Ectodermal cell (in vitro differentiated cells): ENCODE measurements at regions not wholly inside any gene's neighbourhood (a gene's known extent, or its start where the extent isn't known, plus 50 kb on each side); places are given as distances from the start of the nearest gene placed in this dataset.

ENCODE experiments used
- H3K27ac ChIP-seq: 2 replicates; pipeline ENCODE4 v1.7.0; 2013; ENCODE audit warnings: mild to moderate bottlenecking, low read depth, low read length; ENCODE audit not compliant: insufficient read depth, poor library complexity, severe bottlenecking
- H3K27me3 ChIP-seq: 2 replicates; pipeline ENCODE4 v1.7.0; 2013; ENCODE audit warnings: mild to moderate bottlenecking, low read length; ENCODE audit not compliant: insufficient read depth, control insufficient read depth, poor library complexity, severe bottlenecking
- H3K36me3 ChIP-seq: one replicate; pipeline ENCODE4 v1.7.0; 2013; ENCODE audit warnings: low read length; ENCODE audit not compliant: control insufficient read depth, insufficient read depth
- H3K4me1 ChIP-seq: one replicate; pipeline ENCODE4 v1.7.0; 2013; ENCODE audit warnings: low read length; ENCODE audit not compliant: control insufficient read depth, insufficient read depth
- H3K4me3 ChIP-seq: 2 replicates; pipeline ENCODE4 v1.7.0; 2013; ENCODE audit warnings: low read depth, low read length, control low read depth; ENCODE audit not compliant: insufficient read depth
- H3K9me3 ChIP-seq: 2 replicates; pipeline ENCODE4 v1.7.0; 2013; ENCODE audit warnings: mild to moderate bottlenecking, low read length, moderate library complexity; ENCODE audit not compliant: control insufficient read depth
- WGBS, 2 experiments: methylation state at CpG; one replicate each; pipeline ENCODE4 v1.1.7; 2013; ENCODE audit warnings: missing lambda C conversion rate in 2 of 2; 5-methylcytosine and 5-hydroxymethylcytosine counted together

GRCh38 chr4:10760086-10760485, 75.5 kb upstream of the CLNK start:
- no peak overlapping the region for H3K4me3 ChIP-seq
- H3K36me3 ChIP-seq: no peaks in the 10 kb centered on the region
- 93 to 96% methylated on average over 3 of the region's 3 CpGs for WGBS, 2 experiments
- no peak overlapping the region for H3K27ac ChIP-seq
- no peaks in the 10 kb centered on the region for H3K27me3 ChIP-seq
- H3K9me3 ChIP-seq: no peaks in the 10 kb centered on the region
- peaks cover 4% of the 10 kb centered on the region for H3K4me1 ChIP-seq

DNA sequence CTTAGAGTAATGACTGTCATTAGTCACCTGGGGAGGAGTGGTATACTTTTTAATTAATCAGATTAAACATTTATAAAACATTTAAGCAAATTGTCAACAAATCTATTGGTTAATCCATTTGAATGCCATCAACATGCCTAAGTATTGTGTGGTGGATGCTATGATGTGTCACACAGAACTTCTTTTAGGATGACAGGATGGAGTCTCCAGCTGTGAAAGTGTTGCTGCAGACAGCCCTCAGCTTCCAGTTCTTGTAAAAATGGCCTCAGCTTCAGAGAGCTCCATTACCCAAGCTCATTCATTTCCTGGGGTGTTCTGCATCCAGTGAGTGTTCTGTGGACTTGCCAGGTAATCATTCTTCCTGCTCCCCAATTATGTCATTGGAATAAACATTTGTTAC, 74.3 kb upstream of the CLNK start:
- H3K27ac ChIP-seq: no peak overlapping the region
- no peaks in the 10 kb centered on the region for H3K27me3 ChIP-seq
- H3K4me3 ChIP-seq: no peak overlapping the region
- no peaks in the 10 kb centered on the region for H3K36me3 ChIP-seq
- peaks cover 4% of the 10 kb centered on the region for H3K4me1 ChIP-seq
- H3K9me3 ChIP-seq: no peaks in the 10 kb centered on the region

GRCh38 chr4:10753856-10754402, 69.4 kb upstream of the CLNK start:
- Histone ChIP-seq H3K4me1 (no peaks in the 10 kb centered on the region), H3K9me3 (no peaks in the 10 kb centered on the region), H3K27ac (no peak overlapping the region), H3K27me3 (no peaks in the 10 kb centered on the region), H3K4me3 (no peak overlapping the region), H3K36me3 (no peaks in the 10 kb centered on the region)
- WGBS, 2 experiments: 85 to 88% methylated on average over 2 of the region's 2 CpGs

DNA sequence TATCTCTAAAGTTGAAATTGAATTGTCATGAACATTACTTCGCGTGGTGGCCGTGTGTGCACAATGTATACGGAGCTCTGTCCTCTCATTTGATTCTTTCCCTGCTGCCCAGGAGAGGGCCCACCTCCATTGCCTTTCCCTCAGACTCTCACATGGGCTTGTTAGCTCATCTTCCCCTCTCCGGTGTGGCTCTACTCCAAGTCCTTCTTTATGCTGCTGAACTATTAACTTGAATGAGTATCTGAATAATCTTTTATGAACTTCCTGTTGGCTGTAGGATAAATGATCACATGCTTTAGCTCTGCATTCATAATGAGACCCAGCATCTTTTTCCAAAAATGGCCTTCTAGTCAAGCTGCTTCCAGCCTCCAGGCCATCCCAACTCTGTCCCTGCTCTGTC, 68.8 kb upstream of the CLNK start:
- Histone ChIP-seq H3K36me3 (no peaks in the 10 kb centered on the region), H3K27ac (no peak overlapping the region), H3K27me3 (no peaks in the 10 kb centered on the region), H3K4me3 (no peak overlapping the region), H3K4me1 (no peaks in the 10 kb centered on the region), H3K9me3 (no peaks in the 10 kb centered on the region)
- WGBS, 2 experiments: 92 to 95% methylated on average over 4 to 5 of the region's 5 CpGs

- Histone ChIP-seq H3K4me1 (no peaks in the 10 kb centered on the region), H3K4me3 (no peak overlapping the region), H3K36me3 (no peaks in the 10 kb centered on the region), H3K27me3 (no peaks in the 10 kb centered on the region), H3K27ac (no peak overlapping the region), H3K9me3 (no peaks in the 10 kb centered on the region)
- 85 to 92% methylated on average over 5 of the region's 5 CpGs for WGBS, 2 experiments
These were observed 66.1 kb upstream of the CLNK start for GRCh38 chr4:10750714-10751113.

DNA sequence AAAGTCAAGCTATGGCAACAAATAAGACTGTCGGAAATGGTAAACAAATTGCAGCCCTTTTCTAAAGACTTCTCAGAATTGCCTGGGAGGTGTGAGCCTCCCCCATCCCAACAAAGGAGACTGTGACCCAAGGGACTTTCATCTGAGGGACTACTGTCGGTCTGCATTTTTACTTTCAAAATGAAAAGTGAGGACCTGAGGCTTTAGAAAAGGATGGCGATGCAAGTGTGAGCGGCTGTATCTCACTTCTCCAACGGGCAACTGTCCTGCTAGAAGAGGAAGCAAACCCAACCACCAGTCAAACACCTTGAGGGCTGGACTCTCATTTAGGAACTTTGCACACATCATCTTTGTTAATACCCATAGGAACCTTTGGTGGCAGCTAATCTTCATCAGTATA, 62.6 kb upstream of the CLNK start:
- Histone ChIP-seq H3K9me3 (no peaks in the 10 kb centered on the region), H3K36me3 (no peaks in the 10 kb centered on the region), H3K4me1 (no peaks in the 10 kb centered on the region), H3K4me3 (no peak overlapping the region), H3K27me3 (no peaks in the 10 kb centered on the region), H3K27ac (no peak overlapping the region)
- 81 to 85% methylated on average over 5 of the region's 5 CpGs for WGBS, 2 experiments

DNA sequence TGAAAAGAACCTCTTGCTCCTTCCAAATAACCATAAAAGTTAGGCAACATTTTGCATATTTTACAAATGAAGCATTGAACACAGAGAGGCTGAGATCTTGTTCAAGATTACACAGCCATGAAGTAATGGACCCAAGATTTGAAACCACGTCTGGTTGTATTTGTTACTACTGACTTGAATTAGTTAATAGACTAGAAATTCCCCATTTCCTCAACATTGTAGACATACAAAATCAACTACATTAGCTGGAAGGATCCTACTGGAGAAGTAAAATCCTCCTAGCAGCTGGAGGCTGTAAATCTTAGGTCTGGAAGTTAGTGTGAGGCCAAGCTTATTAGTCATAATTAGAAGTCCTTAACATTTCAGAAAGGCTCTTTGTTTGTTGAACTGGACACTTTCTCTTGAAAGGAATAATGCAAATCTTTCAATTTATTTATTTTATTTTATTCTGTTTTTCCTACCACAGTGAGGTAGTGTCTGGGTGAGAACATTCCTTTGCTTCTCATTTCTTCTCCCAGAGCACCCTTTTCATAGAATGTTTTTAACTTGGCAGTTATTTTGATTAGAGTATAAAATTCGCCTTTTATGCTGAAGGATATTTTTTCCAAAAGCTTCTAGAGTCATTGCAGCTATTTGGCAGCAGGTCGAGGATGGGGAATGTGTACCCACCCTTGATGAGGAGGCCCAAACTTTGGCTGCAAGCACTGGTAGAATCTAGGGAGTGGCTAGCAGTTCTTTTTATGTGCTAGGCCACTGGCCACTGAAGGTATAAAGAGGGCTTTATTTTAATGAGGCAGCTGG, 62.0 kb upstream of the CLNK start:
- Histone ChIP-seq H3K27me3 (no peaks in the 10 kb centered on the region), H3K36me3 (no peaks in the 10 kb centered on the region), H3K4me1 (no peaks in the 10 kb centered on the region), H3K4me3 (no peak overlapping the region), H3K9me3 (no peaks in the 10 kb centered on the region), H3K27ac (no peak overlapping the region)
- 88% methylated on average over 2 to 3 of the region's 3 CpGs for WGBS, 2 experiments

DNA sequence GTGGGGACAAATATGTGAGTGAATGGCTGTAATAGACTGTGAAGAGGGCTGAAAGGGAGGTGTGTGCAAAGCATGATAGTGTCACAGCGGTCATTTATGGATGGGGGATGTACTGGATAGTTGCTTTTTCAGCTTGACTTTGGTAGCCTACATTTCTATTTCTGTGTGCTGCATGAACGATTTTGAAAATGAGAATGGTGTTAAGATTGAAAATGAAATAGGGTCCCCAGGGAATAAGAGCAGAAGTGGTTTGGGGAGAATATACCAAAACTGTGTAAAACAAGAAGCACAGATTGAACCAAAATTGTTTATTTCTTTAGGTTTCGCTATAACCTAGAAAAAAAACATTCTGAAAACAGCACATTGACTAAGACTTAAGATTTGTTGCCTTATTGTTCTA, 58.8 kb upstream of the CLNK start:
- no peak overlapping the region for H3K27ac ChIP-seq
- H3K4me1 ChIP-seq: no peaks in the 10 kb centered on the region
- 95 to 96% methylated on average over 2 to 3 of the region's 3 CpGs for WGBS, 2 experiments
- no peak overlapping the region for H3K4me3 ChIP-seq
- no peaks in the 10 kb centered on the region for H3K27me3 ChIP-seq
- no peaks in the 10 kb centered on the region for H3K9me3 ChIP-seq
- no peaks in the 10 kb centered on the region for H3K36me3 ChIP-seq

- H3K4me1 ChIP-seq: no peaks in the 10 kb centered on the region
- H3K9me3 ChIP-seq: no peaks in the 10 kb centered on the region
- no peaks in the 10 kb centered on the region for H3K36me3 ChIP-seq
- 87 to 95% methylated on average over 1 of the region's 1 CpG for WGBS, 2 experiments
- H3K27me3 ChIP-seq: no peaks in the 10 kb centered on the region
- no peak overlapping the region for H3K27ac ChIP-seq
- no peak overlapping the region for H3K4me3 ChIP-seq
These were observed 57.6 kb upstream of the CLNK start for GRCh38 chr4:10741961-10742699.

- H3K36me3 ChIP-seq: no peaks in the 10 kb centered on the region
- H3K27me3 ChIP-seq: no peaks in the 10 kb centered on the region
- no peaks in the 10 kb centered on the region for H3K4me1 ChIP-seq
- H3K9me3 ChIP-seq: no peaks in the 10 kb centered on the region
- WGBS, 2 experiments: 92 to 93% methylated on average over 4 of the region's 4 CpGs
- H3K4me3 ChIP-seq: no peak overlapping the region
- no peak overlapping the region for H3K27ac ChIP-seq
These were observed 56.5 kb upstream of the CLNK start for GRCh38 chr4:10740891-10741620.
